COLO668 (cell line): ENCODE measurements at regions not wholly inside any gene's neighbourhood (a gene's known extent, or its start where the extent isn't known, plus 50 kb on each side); places are given as distances from the start of the nearest gene placed in this dataset.

Experiments used
- DNase-seq: peaks from one replicate; lab custom pipeline; 2025; ENCODE audit not compliant: unreplicated experiment; lab: John Stamatoyannopoulos, UW

DNA sequence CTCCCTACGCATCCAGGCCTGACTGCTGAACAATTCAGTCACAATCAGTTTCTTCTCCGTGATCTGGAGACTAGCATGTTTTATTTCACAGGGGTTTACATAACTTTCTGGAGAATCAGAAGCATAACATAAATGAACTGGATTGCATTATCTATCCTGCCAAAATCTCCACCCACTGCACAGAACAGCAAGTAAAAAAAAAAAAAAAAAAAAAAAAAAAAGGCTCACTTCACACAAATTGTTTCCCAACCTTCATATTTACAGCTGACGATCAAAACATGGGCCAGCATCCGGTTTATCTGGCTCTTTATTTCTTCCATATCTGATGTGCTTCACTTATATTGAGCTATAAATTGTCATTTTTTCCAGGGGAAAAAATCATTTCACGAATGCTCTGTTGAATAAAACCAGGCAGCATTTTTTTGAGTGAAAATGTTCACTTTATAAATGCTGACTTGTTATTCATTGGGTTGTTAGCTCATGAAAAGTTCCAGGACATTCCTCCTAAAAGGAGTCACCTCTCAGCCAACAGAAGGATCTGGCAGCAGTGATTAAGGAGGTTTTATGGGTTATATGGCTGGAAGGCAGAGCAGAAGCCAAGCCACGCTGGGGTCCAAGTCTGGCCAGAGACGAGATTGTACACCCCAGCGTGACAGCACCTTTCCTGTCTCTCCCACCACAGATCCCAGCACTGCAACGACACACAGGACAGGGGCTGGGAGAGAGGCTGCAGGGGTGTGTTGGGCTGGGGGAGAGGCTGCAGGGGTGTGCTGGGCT is 51.2 kb upstream of the GLI2 start:
- no peak for DNase-seq

DNA sequence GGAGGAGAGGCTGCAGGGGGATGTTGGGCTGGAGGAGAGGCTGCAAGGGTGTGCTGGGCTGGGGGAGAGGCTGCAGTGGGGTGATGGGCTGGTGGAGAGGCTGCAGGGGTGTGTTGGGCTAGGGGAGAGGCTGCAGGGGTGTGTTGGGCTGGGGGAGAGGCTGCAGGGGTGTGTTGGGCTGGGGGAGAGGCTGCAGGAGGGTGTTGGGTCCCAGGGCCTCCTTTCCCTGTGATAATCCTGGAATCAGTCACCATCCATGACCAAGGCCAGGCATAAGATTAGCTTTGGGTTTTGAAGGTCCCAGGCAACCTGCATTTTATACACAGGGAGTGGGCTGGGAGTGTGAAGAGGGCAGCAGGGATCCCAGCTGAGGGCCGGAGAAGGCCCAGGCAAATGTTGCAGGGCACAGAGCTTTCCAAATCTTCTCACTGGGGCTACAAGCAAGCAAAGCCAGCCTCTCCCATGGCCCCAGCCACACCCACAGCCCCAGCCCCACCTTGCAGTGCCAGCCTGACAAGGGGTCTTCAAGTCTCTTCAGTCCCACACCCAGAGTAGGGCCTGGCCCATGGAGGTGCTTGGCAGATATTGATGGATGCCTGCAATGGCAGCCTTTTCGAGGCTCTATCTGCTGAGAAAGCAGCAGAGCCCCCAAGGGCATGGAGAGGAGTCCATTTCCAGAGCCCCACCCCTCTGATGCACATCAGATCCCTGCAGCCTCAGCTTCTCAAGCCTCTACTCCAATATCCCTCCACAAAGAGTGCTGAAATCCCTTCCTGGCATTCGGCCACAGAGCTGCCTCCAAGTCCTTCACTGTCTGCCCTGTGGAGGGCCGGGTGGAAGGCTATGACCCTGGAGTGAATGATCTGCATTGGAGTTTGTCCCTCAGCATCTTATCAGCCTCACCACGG is 50.3 kb upstream of the GLI2 start:
- DNase-seq, result no peak
